Skin of body (tissue), 1 donor: ENCODE measurements at regions not wholly inside any gene's neighbourhood (a gene's known extent, or its start where the extent isn't known, plus 50 kb on each side); places are given as distances from the start of the nearest gene placed in this dataset.

Experiments used
- DNase-seq: peaks from one replicate; lab custom pipeline; 2025; lab: John Stamatoyannopoulos, UW

- DNase-seq, result no peak
Measured at GRCh38 chr15:95475067-95475466, 855.4 kb upstream of the NR2F2 start.

GRCh38 chr15:95479308-95479707, 851.2 kb upstream of the NR2F2 start:
- DNase-seq, result no peak

- DNase-seq, result no peak
Measured at GRCh38 chr15:95485367-95485766, 845.1 kb upstream of the NR2F2 start.

GRCh38 chr15:95486224-95486623, 844.3 kb upstream of the NR2F2 start:
- no peak for DNase-seq

GRCh38 chr15:95489103-95489502, 841.4 kb upstream of the NR2F2 start:
- DNase-seq, result no peak

GRCh38 chr15:95492388-95493070, 838.0 kb upstream of the NR2F2 start:
- no peak for DNase-seq

- no peak for DNase-seq
Measured at GRCh38 chr15:95494971-95495541, 835.4 kb upstream of the NR2F2 start.

- DNase-seq, result no peak
Measured at GRCh38 chr15:95497634-95498033, 832.9 kb upstream of the NR2F2 start.

- DNase-seq, result no peak
Measured at GRCh38 chr15:95498961-95499360, 831.5 kb upstream of the NR2F2 start.

GRCh38 chr15:95499397-95499796, 831.1 kb upstream of the NR2F2 start:
- no peak for DNase-seq

GRCh38 chr15:95501865-95502264, 828.6 kb upstream of the NR2F2 start:
- no peak for DNase-seq

- DNase-seq, result no peak
Measured at GRCh38 chr15:95503107-95503506, 827.4 kb upstream of the NR2F2 start.

- no peak for DNase-seq
Measured at GRCh38 chr15:95503640-95504225, 826.8 kb upstream of the NR2F2 start.

GRCh38 chr15:95511671-95512070, 818.8 kb upstream of the NR2F2 start:
- DNase-seq, result no peak

- no peak for DNase-seq
Measured at GRCh38 chr15:95512906-95513305, 817.6 kb upstream of the NR2F2 start.

GRCh38 chr15:95519887-95520286, 810.6 kb upstream of the NR2F2 start:
- DNase-seq, result no peak

GRCh38 chr15:95520511-95520910, 810.0 kb upstream of the NR2F2 start:
- DNase-seq, result no peak

- no peak for DNase-seq
Measured at GRCh38 chr15:95520922-95521321, 809.6 kb upstream of the NR2F2 start.

- no peak for DNase-seq
Measured at GRCh38 chr15:95522533-95522932, 808.0 kb upstream of the NR2F2 start.

GRCh38 chr15:95528920-95529319, 801.6 kb upstream of the NR2F2 start:
- DNase-seq, result no peak

- no peak for DNase-seq
Measured at GRCh38 chr15:95536638-95537037, 793.9 kb upstream of the NR2F2 start.

- no peak for DNase-seq
Measured at GRCh38 chr15:95538693-95539092, 791.8 kb upstream of the NR2F2 start.

- DNase-seq, result no peak
Measured at GRCh38 chr15:95541301-95541700, 789.2 kb upstream of the NR2F2 start.
